ENCODE measurements at regions not wholly inside any gene's neighbourhood (a gene's known extent, or its start where the extent isn't known, plus 50 kb on each side); places are given as distances from the start of the nearest gene placed in this dataset.
"Not testable (repeated sequence)": the region's sequence is repeated elsewhere in the genome, so short reads cannot be mapped to it uniquely, and the experiment has no call there.

GRCh38 chr11:92607969-92608722, 361.3 kb upstream of the MTNR1B start:
- H2AFZ ChIP-seq (ENCODE audit: low read depth, low read length) = no peak overlapping the region
- H3K27me3 ChIP-seq (ENCODE audit: insufficient read depth, low read length, poor library complexity) = no peaks in the 10 kb centered on the region
- ATAC-seq (ENCODE audit: insufficient read depth, low read depth) = no peak
- TF ChIP-seq EZH2 (IDR thresholded peaks at IDR 0.05; ENCODE audit: borderline replicate concordance, low read depth, low read length, severe bottlenecking) = no peak
- TF ChIP-seq CTCF (IDR thresholded peaks at IDR 0.05; ENCODE audit: borderline replicate concordance, extremely low read depth, low read length, poor library complexity, severe bottlenecking) = no peak
- H3K9ac ChIP-seq (ENCODE audit: low read depth, low read length) = no peak overlapping the region
- no peak overlapping the region for H3K4me3 ChIP-seq (ENCODE audit: low read depth in 1 of 2, low read length in 2 of 2)
- H3K4me2 ChIP-seq (ENCODE audit: insufficient read depth, low read length) = no peak overlapping the region
- H4K20me1 ChIP-seq (ENCODE audit: insufficient read depth, low read length) = no peaks in the 10 kb centered on the region
- H3K4me1 ChIP-seq (ENCODE audit: insufficient read depth, low read length) = no peaks in the 10 kb centered on the region
- no peaks in the 10 kb centered on the region for H3K36me3 ChIP-seq (ENCODE audit: insufficient read depth, low read length)
- no peak overlapping the region for H3K27ac ChIP-seq (ENCODE audit: low read length)
- no peak for DNase-seq
- no peaks in the 10 kb centered on the region for H3K79me2 ChIP-seq (ENCODE audit: insufficient read depth, low read length)
- H3K9me3 ChIP-seq (ENCODE audit: insufficient read depth, low read length, severe bottlenecking) = no peaks in the 10 kb centered on the region

DNA sequence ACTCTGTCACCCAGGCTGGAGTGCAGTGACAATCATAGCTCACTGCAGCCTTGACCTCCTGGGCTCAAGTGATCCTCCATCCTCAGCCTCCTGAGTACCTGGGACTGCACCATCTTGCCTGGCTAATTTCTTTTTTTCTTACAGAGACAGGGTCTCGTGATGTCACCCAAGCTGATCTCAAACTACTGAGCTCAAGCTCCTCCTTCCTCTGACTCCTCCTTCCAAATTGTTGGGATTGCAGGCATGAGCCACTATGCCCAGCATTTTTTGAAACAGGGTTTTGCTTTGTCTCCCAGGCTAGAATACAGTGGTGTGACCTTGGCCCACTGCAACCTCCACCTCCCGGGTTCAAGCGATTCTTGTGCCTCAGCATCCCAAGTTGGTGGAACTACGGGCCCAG, 358.3 kb upstream of the MTNR1B start:
- no peak overlapping the region for H3K4me3 ChIP-seq (ENCODE audit: low read depth in 1 of 2, low read length in 2 of 2)
- no peaks in the 10 kb centered on the region for H3K79me2 ChIP-seq (ENCODE audit: insufficient read depth, low read length)
- TF ChIP-seq CTCF (IDR thresholded peaks at IDR 0.05; ENCODE audit: borderline replicate concordance, extremely low read depth, low read length, poor library complexity, severe bottlenecking) = no peak
- TF ChIP-seq EZH2 (IDR thresholded peaks at IDR 0.05; ENCODE audit: borderline replicate concordance, low read depth, low read length, severe bottlenecking) = no peak
- no peaks in the 10 kb centered on the region for H3K36me3 ChIP-seq (ENCODE audit: insufficient read depth, low read length)
- H3K27ac ChIP-seq (ENCODE audit: low read length) = no peak overlapping the region
- ATAC-seq (ENCODE audit: insufficient read depth, low read depth) (no peak), DNase-seq (no peak)
- no peaks in the 10 kb centered on the region for H3K9me3 ChIP-seq (ENCODE audit: insufficient read depth, low read length, severe bottlenecking)
- no peaks in the 10 kb centered on the region for H3K27me3 ChIP-seq (ENCODE audit: insufficient read depth, low read length, poor library complexity)
- H3K4me1 ChIP-seq (ENCODE audit: insufficient read depth, low read length) = no peaks in the 10 kb centered on the region
- no peaks in the 10 kb centered on the region for H4K20me1 ChIP-seq (ENCODE audit: insufficient read depth, low read length)
- H3K4me2 ChIP-seq (ENCODE audit: insufficient read depth, low read length) = no peak overlapping the region
- H2AFZ ChIP-seq (ENCODE audit: low read depth, low read length) = no peak overlapping the region
- no peak overlapping the region for H3K9ac ChIP-seq (ENCODE audit: low read depth, low read length)

- not testable (repeated sequence) for H3K4me3 ChIP-seq (ENCODE audit: low read depth in 1 of 2, low read length in 2 of 2); H3K36me3 ChIP-seq (ENCODE audit: insufficient read depth, low read length); H4K20me1 ChIP-seq (ENCODE audit: insufficient read depth, low read length); H3K9ac ChIP-seq (ENCODE audit: low read depth, low read length); H3K4me1 ChIP-seq (ENCODE audit: insufficient read depth, low read length); H3K9me3 ChIP-seq (ENCODE audit: insufficient read depth, low read length, severe bottlenecking); DNase-seq; H3K27ac ChIP-seq (ENCODE audit: low read length); H3K27me3 ChIP-seq (ENCODE audit: insufficient read depth, low read length, poor library complexity); H3K4me2 ChIP-seq (ENCODE audit: insufficient read depth, low read length); ATAC-seq (ENCODE audit: insufficient read depth, low read depth); H3K79me2 ChIP-seq (ENCODE audit: insufficient read depth, low read length); H2AFZ ChIP-seq (ENCODE audit: low read depth, low read length)
Observed at GRCh38 chr11:92618020-92618419, 351.4 kb upstream of the MTNR1B start.

DNA sequence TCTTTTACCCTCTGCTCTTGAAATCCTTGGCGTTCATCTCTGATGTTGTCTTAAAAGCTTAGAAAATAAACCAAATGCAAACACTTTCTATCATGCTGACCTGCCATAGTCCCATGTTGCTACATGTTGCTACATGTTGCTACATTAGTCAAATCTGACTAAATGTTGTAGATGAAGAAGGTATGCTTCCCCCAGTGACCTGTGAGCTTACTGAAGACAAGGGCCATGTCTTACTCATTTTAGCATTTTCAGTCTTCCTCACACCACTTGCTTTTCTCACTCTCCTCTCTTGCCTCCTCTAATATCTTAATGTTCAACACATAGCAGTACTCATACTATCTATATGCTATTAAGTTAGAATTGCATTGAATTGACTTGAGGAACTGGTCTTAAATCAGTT, 346.4 kb upstream of the MTNR1B start:
- Histone ChIP-seq H4K20me1 (ENCODE audit: insufficient read depth, low read length) (no peaks in the 10 kb centered on the region), H3K4me1 (ENCODE audit: insufficient read depth, low read length) (no peaks in the 10 kb centered on the region), H2AFZ (ENCODE audit: low read depth, low read length) (no peak overlapping the region), H3K27me3 (ENCODE audit: insufficient read depth, low read length, poor library complexity) (no peaks in the 10 kb centered on the region), H3K4me2 (ENCODE audit: insufficient read depth, low read length) (no peak overlapping the region), H3K36me3 (ENCODE audit: insufficient read depth, low read length) (no peaks in the 10 kb centered on the region), H3K79me2 (ENCODE audit: insufficient read depth, low read length) (no peaks in the 10 kb centered on the region), H3K9ac (ENCODE audit: low read depth, low read length) (no peak overlapping the region), H3K4me3 (ENCODE audit: low read depth in 1 of 2, low read length in 2 of 2) (no peak overlapping the region), H3K27ac (ENCODE audit: low read length) (no peak overlapping the region), H3K9me3 (ENCODE audit: insufficient read depth, low read length, severe bottlenecking) (no peaks in the 10 kb centered on the region)
- TF ChIP-seq CTCF (IDR thresholded peaks at IDR 0.05; ENCODE audit: borderline replicate concordance, extremely low read depth, low read length, poor library complexity, severe bottlenecking) (no peak), EZH2 (IDR thresholded peaks at IDR 0.05; ENCODE audit: borderline replicate concordance, low read depth, low read length, severe bottlenecking) (no peak)
- DNase-seq (no peak), ATAC-seq (ENCODE audit: insufficient read depth, low read depth) (no peak)
